ENCODE measurements at regions not wholly inside any gene's neighbourhood (a gene's known extent, or its start where the extent isn't known, plus 50 kb on each side); places are given as distances from the start of the nearest gene placed in this dataset.

GRCh38 chr4:13989501-13989900 is 362.0 kb upstream of the BOD1L1 start:
- Histone ChIP-seq H3K36me3 (no peaks in the 10 kb centered on the region), H3K9me3 (no peaks in the 10 kb centered on the region), H3K4me3 (no peak overlapping the region), H3K27ac (no peak overlapping the region), H3K27me3 (no peaks in the 10 kb centered on the region), H3K4me1 (no peaks in the 10 kb centered on the region)
- DNase-seq, result no peak
- intact Hi-C loops (cut with DNase I; ENCODE audit: low total_unique reads), result no loop called here
- in situ Hi-C loops (cut with MboI; ENCODE audit: low sequenced_read_pairs in 4 of 4), result no loop called here
- TF ChIP-seq POLR2A (IDR thresholded peaks at IDR 0.05) (no peak), CTCF (IDR thresholded peaks at IDR 0.05 in 4 of 5, conservative IDR thresholded peaks at IDR 0.05 in 1 of 5) (no peak)
- ATAC-seq, result no peak

- Histone ChIP-seq H3K4me1 (no peaks in the 10 kb centered on the region), H3K4me3 (no peak overlapping the region), H3K9me3 (no peaks in the 10 kb centered on the region), H3K36me3 (no peaks in the 10 kb centered on the region), H3K27me3 (no peaks in the 10 kb centered on the region), H3K27ac (no peak overlapping the region)
- in situ Hi-C loops (cut with MboI; ENCODE audit: low sequenced_read_pairs in 4 of 4), result no loop called here
- DNase-seq (no peak), ATAC-seq (no peak)
- intact Hi-C loops (cut with DNase I; ENCODE audit: low total_unique reads), result no loop called here
- TF ChIP-seq CTCF (IDR thresholded peaks at IDR 0.05 in 4 of 5, conservative IDR thresholded peaks at IDR 0.05 in 1 of 5), result no peak
- TF ChIP-seq POLR2A (IDR thresholded peaks at IDR 0.05), result no peak
Observed at GRCh38 chr4:13990596-13991589, 363.4 kb upstream of the BOD1L1 start.

- ATAC-seq (no peak), DNase-seq (no peak)
- Histone ChIP-seq H3K27me3 (no peaks in the 10 kb centered on the region), H3K4me1 (no peaks in the 10 kb centered on the region), H3K36me3 (no peaks in the 10 kb centered on the region), H3K27ac (no peak overlapping the region), H3K4me3 (no peak overlapping the region), H3K9me3 (no peaks in the 10 kb centered on the region)
- intact Hi-C loops (cut with DNase I; ENCODE audit: low total_unique reads) (no loop called here), in situ Hi-C loops (cut with MboI; ENCODE audit: low sequenced_read_pairs in 4 of 4) (no loop called here)
- TF ChIP-seq CTCF (IDR thresholded peaks at IDR 0.05 in 4 of 5, conservative IDR thresholded peaks at IDR 0.05 in 1 of 5) (no peak), POLR2A (IDR thresholded peaks at IDR 0.05) (no peak)
Observed at GRCh38 chr4:13992041-13992440, 364.5 kb upstream of the BOD1L1 start.

- Histone ChIP-seq H3K4me3 (no peak overlapping the region), H3K27me3 (no peaks in the 10 kb centered on the region), H3K4me1 (no peaks in the 10 kb centered on the region), H3K36me3 (no peaks in the 10 kb centered on the region), H3K9me3 (no peaks in the 10 kb centered on the region), H3K27ac (no peak overlapping the region)
- TF ChIP-seq POLR2A (IDR thresholded peaks at IDR 0.05) (no peak), CTCF (IDR thresholded peaks at IDR 0.05 in 4 of 5, conservative IDR thresholded peaks at IDR 0.05 in 1 of 5) (no peak)
- no peak for ATAC-seq
- DNase-seq, result no peak
- intact Hi-C loops (cut with DNase I; ENCODE audit: low total_unique reads), result no loop called here
- in situ Hi-C loops (cut with MboI; ENCODE audit: low sequenced_read_pairs in 4 of 4), result no loop called here
Observed at GRCh38 chr4:13992975-13993520, 365.5 kb upstream of the BOD1L1 start.

Measured in gastrocnemius medialis (tissue), 4 donors.